ENCODE measurements at regions not wholly inside any gene's neighbourhood (a gene's known extent, or its start where the extent isn't known, plus 50 kb on each side); places are given as distances from the start of the nearest gene placed in this dataset.

GRCh38 chr11:37533087-37533486, 935.1 kb upstream of the RAG2 start:
- H3K36me3 ChIP-seq (ENCODE audit: control insufficient read depth, insufficient read depth, low read length) = no peaks in the 10 kb centered on the region
- no peak for TF ChIP-seq CTCF (IDR thresholded peaks at IDR 0.05; ENCODE audit: insufficient read depth, low read length, poor library complexity, severe bottlenecking)
- no peak overlapping the region for H3K4me3 ChIP-seq (replicated peaks; ENCODE audit: low read depth, low read length)
- no peak for DNase-seq (ENCODE audit: extremely low read depth, insufficient read length)
- no peaks in the 10 kb centered on the region for H3K27me3 ChIP-seq (replicated peaks; ENCODE audit: control insufficient read depth, insufficient read depth, low read length)

DNA sequence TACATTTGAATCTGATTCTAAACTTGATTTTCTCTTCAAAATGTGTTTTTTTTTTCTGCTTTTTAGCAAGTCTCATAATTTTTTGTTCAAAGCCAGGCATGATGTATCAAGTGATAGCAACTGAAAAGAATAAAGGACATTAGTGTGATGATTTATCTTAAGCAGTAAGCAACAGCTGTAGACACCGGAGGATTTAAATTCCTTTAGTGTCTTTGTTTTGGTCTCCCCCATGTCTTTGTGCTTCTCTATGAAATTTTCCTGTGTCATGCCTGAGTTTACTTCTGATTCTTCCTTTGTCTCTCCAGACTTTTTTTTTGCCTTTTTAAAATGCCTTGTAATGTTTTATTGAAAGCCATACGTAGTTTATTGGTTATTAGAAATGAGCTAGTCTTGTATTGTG, 934.2 kb upstream of the RAG2 start:
- Histone ChIP-seq H3K4me3 (replicated peaks; ENCODE audit: low read depth, low read length) (no peak overlapping the region), H3K27me3 (replicated peaks; ENCODE audit: control insufficient read depth, insufficient read depth, low read length) (no peaks in the 10 kb centered on the region), H3K36me3 (ENCODE audit: control insufficient read depth, insufficient read depth, low read length) (no peaks in the 10 kb centered on the region)
- DNase-seq (ENCODE audit: extremely low read depth, insufficient read length) = no peak
- TF ChIP-seq CTCF (IDR thresholded peaks at IDR 0.05; ENCODE audit: insufficient read depth, low read length, poor library complexity, severe bottlenecking) = no peak

DNA sequence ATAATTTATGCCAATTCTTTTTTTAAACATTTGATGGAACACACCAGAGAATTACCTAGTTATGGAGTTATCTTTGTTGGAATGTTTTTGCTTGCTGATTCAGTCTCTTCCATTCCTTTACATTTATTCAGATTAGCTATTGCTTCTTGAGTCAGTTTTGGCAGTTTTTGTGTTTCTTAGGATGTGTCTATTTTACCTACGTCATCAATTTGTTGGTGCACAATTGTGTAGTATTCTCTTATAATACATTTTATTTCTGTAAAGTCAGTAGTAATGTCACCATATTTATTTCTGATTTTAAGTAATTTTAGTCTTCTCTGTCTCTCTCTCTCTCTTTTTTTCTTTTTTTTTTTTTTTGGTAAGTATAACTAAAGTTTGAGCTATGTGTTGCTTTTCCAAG, 929.5 kb upstream of the RAG2 start:
- Histone ChIP-seq H3K27me3 (replicated peaks; ENCODE audit: control insufficient read depth, insufficient read depth, low read length) (no peaks in the 10 kb centered on the region), H3K36me3 (ENCODE audit: control insufficient read depth, insufficient read depth, low read length) (no peaks in the 10 kb centered on the region), H3K4me3 (replicated peaks; ENCODE audit: low read depth, low read length) (no peak overlapping the region)
- DNase-seq (ENCODE audit: extremely low read depth, insufficient read length) = no peak
- no peak for TF ChIP-seq CTCF (IDR thresholded peaks at IDR 0.05; ENCODE audit: insufficient read depth, low read length, poor library complexity, severe bottlenecking)

GRCh38 chr11:37525336-37525735, 927.3 kb upstream of the RAG2 start:
- DNase-seq (ENCODE audit: extremely low read depth, insufficient read length) = no peak
- H3K27me3 ChIP-seq (replicated peaks; ENCODE audit: control insufficient read depth, insufficient read depth, low read length) = no peaks in the 10 kb centered on the region
- TF ChIP-seq CTCF (IDR thresholded peaks at IDR 0.05; ENCODE audit: insufficient read depth, low read length, poor library complexity, severe bottlenecking) = no peak

GRCh38 chr11:37519781-37520180, 921.7 kb upstream of the RAG2 start:
- no peak for DNase-seq (ENCODE audit: extremely low read depth, insufficient read length)
- Histone ChIP-seq H3K27me3 (replicated peaks; ENCODE audit: control insufficient read depth, insufficient read depth, low read length) (no peaks in the 10 kb centered on the region), H3K4me3 (replicated peaks; ENCODE audit: low read depth, low read length) (no peak overlapping the region), H3K36me3 (ENCODE audit: control insufficient read depth, insufficient read depth, low read length) (no peaks in the 10 kb centered on the region)
- no peak for TF ChIP-seq CTCF (IDR thresholded peaks at IDR 0.05; ENCODE audit: insufficient read depth, low read length, poor library complexity, severe bottlenecking)

More at GRCh38 chr11:37525336-37525735, 927.3 kb upstream of the RAG2 start:
- H3K36me3 ChIP-seq (ENCODE audit: control insufficient read depth, insufficient read depth, low read length) = no peaks in the 10 kb centered on the region
- H3K4me3 ChIP-seq (replicated peaks; ENCODE audit: low read depth, low read length) = no peak overlapping the region

GRCh38 chr11:37512156-37512780, 914.2 kb upstream of the RAG2 start:
- TF ChIP-seq CTCF (IDR thresholded peaks at IDR 0.05; ENCODE audit: insufficient read depth, low read length, poor library complexity, severe bottlenecking) = no peak
- Histone ChIP-seq H3K4me3 (replicated peaks; ENCODE audit: low read depth, low read length) (no peak overlapping the region), H3K36me3 (ENCODE audit: control insufficient read depth, insufficient read depth, low read length) (no peaks in the 10 kb centered on the region), H3K27me3 (replicated peaks; ENCODE audit: control insufficient read depth, insufficient read depth, low read length) (no peaks in the 10 kb centered on the region)
- no peak for DNase-seq (ENCODE audit: extremely low read depth, insufficient read length)

All from GM06990 (cell line).